HG03064 (cell line): ENCODE measurements at regions not wholly inside any gene's neighbourhood (a gene's known extent, or its start where the extent isn't known, plus 50 kb on each side); places are given as distances from the start of the nearest gene placed in this dataset.
"Not testable (repeated sequence)": the region's sequence is repeated elsewhere in the genome, so short reads cannot be mapped to it uniquely, and the experiment has no call there.

Experiments
- ATAC-seq: cut with Tn5 transposase; IDR thresholded peaks from one replicate; pipeline ENCODE4 v1.9.1; 2021; ENCODE audit warnings: low read depth; ENCODE audit not compliant: unreplicated experiment

- ATAC-seq: no peak
These were observed 237.0 kb upstream of the SEMA3C start for GRCh38 chr7:81155654-81156373.

- ATAC-seq: no peak
These were observed 235.7 kb upstream of the SEMA3C start for GRCh38 chr7:81154565-81154964.

DNA sequence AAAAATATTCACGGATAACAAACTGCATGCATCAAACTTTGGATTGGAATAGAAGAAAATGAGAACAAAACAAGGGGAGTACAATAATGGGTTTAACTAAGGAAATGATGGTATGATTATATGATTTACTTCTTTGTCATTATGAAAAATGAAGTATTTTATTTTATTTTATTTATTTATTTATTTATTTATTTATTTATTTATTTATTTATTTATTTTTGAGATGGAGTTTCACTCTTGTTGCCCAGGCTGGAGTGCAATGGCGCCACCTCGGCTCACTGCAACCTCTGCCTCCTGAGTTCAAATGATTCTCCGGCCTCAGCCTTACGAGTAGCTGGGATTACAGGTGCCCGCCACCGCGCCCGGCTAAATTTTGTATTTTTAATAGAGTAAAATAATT is 234.1 kb upstream of the SEMA3C start:
- ATAC-seq: not testable (repeated sequence)

DNA sequence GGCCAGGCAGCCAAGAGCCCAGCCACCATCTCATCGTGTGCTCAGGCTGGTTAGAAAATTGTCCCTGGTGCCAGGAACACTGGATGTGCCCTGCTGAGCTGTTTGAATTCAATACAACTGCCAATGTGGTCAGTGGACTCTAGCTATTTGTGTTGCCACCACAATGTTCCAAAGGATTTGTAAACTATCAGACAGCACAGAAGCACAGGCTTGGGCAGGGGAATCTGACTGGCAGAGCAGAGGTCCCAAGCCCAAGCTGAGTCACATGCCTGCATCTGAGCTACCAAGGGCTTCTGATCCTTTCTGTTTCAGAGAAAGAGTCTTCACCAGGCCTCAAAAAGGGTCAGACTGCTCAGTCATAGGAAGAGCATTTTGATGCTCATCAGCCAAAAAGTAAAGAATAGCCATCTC is 232.1 kb upstream of the SEMA3C start:
- ATAC-seq: no peak

- ATAC-seq: no peak
These were observed 225.0 kb upstream of the SEMA3C start for GRCh38 chr7:81143856-81144255.

- not testable (repeated sequence) for ATAC-seq
These were observed 222.7 kb upstream of the SEMA3C start for GRCh38 chr7:81141257-81142205.

DNA sequence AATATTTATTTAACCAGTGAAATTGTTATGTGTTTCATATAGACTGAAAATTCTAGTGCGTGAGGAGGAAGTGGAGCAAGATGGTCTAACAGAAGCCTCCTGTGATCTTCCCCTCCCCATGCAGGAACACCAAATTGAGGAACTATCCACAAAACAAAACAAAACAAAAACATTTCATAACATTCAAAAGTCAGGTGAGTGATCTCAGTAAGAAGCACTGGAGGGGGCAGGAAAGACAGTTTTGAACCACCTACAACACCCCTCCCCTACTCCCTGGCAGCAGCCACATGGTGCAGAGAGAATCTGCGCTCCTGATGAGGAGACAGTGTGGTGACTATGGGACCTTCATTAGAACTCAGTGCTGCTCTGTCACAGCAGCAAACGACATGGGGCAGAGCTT is 221.9 kb upstream of the SEMA3C start:
- no peak for ATAC-seq

GRCh38 chr7:81140252-81140651 is 221.4 kb upstream of the SEMA3C start:
- no peak for ATAC-seq

- ATAC-seq: no peak
These were observed 220.0 kb upstream of the SEMA3C start for GRCh38 chr7:81138870-81139269.

- no peak for ATAC-seq
These were observed 216.5 kb upstream of the SEMA3C start for GRCh38 chr7:81135324-81135723.

DNA sequence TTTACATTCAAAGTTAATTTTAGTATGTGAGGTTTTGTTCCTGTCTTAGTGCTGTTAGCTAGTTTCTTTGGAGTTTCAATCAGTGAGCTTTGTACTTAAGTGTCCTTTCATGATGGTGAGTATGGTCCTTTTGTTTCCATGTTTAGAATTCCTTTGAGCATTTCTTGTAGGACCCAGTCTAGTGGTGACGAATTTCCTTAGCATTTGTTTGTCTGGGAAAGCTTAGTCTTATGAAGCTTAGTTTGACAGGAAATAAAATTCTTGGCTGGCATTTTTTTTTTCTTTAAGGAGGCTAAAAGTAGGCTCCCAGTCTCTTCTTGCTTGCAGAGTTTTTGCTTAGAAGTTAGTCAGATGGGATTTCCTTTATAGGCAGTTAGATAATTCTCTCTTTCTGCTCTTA is 209.2 kb upstream of the SEMA3C start:
- no peak for ATAC-seq

DNA sequence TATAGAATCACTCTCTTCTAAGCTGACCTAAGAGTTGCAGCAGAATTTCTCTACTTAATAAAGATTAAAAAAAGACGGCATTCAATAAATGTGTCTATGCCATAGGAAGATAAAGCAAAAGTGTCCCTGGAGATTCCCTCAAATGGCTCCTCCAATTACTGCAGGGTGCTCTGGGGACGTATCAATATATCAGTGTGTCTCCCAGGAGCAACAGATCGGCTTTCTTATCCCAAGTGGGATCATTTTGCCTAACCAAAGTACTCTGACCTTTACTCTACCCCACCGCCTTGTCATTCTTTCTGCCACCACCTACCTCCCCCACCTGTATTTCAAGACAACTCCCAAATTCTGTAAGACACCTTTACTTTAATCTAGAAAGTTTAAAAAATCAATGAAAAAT is 202.0 kb upstream of the SEMA3C start:
- no peak for ATAC-seq

DNA sequence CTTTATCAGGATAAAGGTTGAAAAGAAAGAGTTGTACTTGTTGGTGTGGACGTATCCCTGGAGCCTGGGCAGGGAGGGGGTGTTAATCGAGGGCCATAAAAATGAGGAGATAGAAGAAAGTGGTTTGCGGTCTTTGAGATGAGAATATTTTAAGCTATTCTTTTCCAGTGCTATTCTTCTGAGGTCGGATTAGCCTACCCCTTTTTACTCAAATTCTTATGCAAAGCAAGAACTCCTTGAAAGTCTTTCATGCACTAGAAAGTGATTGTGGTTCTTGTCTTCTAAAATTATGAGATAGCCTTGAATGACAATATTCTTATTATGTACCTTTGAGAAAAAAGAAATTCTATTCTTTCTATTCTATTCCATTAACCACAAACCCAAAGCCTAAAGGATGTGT is 201.3 kb upstream of the SEMA3C start:
- no peak for ATAC-seq

DNA sequence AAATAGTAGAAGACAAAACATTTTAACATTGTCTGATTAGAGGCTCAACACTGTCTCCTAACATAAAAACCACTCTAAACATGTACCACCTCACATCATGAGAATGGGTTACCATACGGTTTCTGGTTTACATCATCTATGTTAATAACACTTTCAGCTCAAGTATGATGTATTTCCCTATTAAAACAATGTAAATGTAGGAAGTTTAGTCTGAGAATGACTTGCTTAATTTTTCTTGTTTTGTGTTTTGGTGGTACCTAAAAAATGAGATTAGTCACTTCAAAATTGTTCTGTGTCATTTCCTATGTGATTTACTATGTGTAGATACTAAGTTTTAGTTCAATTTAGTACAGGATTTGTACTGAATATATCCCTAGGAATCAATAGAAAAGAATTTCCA is 195.8 kb upstream of the SEMA3C start:
- no peak for ATAC-seq

GRCh38 chr7:81112731-81113130 is 193.9 kb upstream of the SEMA3C start:
- no peak for ATAC-seq

DNA sequence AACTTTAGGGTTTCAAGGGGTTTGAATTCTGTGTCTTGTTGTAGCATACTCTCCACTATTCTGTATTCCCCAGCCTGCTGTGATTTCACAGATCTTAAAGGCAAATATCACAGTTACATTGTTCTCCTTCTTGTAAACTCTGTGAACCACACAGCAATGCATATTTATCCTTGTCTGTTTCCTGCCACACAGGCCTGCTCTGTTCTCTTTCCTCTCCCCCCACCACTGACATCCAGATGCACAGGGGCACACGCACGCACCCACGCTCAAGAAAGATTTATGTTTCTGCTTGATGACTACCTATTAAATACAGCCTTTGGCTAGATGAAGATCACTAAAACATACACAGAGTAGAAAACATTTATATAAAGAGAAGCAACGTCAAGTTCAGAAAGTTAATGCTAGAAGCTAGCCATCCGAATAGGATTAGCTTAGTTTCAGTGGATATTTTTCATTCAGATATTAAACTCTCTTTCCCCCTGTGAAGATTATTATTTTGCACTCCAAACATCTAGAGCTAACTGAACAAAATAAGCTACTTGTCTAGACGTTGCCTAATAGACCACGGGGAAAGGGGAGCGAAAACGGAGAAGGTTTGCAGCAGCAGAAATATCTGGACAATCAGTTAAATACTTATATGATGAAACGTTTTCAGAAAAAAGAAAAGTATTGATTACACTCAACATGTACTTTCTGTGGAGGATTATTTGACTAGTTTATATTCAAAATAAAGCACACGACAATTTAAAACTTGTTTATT is 193.1 kb upstream of the SEMA3C start:
- no peak for ATAC-seq

- no peak for ATAC-seq
These were observed 192.5 kb upstream of the SEMA3C start for GRCh38 chr7:81111358-81111757.

GRCh38 chr7:81110673-81111072 is 191.8 kb upstream of the SEMA3C start:
- ATAC-seq: no peak

DNA sequence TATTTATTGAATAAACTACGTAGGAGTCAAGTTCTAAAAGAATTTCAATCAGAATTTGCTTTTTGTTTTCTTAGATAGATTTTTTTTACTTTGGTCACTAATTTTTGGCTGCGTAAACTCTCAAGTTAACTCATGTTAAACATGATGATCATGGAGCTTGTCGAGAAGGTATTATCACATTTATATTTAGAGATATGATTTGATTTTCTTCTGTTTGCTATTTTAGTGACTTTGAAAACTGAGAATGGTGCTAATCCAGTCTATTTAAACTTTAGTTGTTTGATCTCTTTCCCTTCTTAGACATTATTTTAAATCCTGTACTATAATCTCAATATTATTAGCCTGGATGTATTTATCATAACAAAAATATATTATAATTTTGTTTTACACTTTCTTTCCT is 179.4 kb upstream of the SEMA3C start:
- ATAC-seq: no peak

DNA sequence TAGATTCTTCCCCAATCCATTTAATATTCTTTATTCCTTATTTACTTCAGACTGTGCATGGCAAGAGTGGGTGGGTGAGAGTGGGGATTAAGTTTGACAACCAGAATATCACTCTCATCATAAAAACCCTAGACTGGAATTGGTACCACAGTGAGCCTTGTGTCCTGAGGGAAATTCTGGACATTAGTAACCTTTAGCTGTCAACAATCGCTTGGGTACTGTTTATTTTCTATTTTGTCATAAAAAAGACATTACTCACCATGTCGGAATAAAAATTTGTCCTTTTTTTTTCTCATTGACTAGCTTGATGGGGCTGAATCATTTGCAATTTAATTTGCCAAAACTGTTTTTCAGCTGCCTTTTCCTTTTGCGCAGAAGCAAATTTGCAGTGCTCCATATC is 176.1 kb upstream of the SEMA3C start:
- ATAC-seq: no peak

GRCh38 chr7:81081616-81082015 is 162.8 kb upstream of the SEMA3C start:
- ATAC-seq: no peak
